Liver (tissue), 8 donors: ENCODE measurements at regions not wholly inside any gene's neighbourhood (a gene's known extent, or its start where the extent isn't known, plus 50 kb on each side); places are given as distances from the start of the nearest gene placed in this dataset.

Experiments used
- DNase-seq: peaks from one replicate; pipeline ENCODE4 v3.0.0-alpha.2; 2017; ENCODE audit warnings: low spot score
- H3K27ac ChIP-seq, 2 donors: one replicate each; pipeline ENCODE4 v1.7.0; 2013; ENCODE audit warnings: inconsistent platforms in 2 of 2, low read length in 2 of 2, control low read depth in 1 of 2, low read depth in 1 of 2, mild to moderate bottlenecking in 1 of 2
- H3K27me3 ChIP-seq, 4 donors: one replicate each; pipeline versions ENCODE4 v1.6.1 to v1.7.0; 2013; ENCODE audit warnings: low read length in 3 of 4, inconsistent platforms in 1 of 4, mild to moderate bottlenecking in 1 of 4, moderate library complexity in 1 of 4; ENCODE audit not compliant: control insufficient read depth in 4 of 4, insufficient read depth in 4 of 4
- H3K36me3 ChIP-seq, 4 donors: one replicate each; pipeline versions ENCODE4 v1.6.1 to v1.7.0; 2013; ENCODE audit warnings: low read length in 3 of 4, mild to moderate bottlenecking in 3 of 4, low read depth in 1 of 4, moderate library complexity in 1 of 4; ENCODE audit not compliant: control insufficient read depth in 4 of 4, insufficient read depth in 3 of 4
- H3K4me1 ChIP-seq, 4 donors: one replicate each; pipeline versions ENCODE4 v1.6.1 to v1.7.0; 2013; ENCODE audit warnings: low read length in 3 of 4, mild to moderate bottlenecking in 3 of 4, moderate library complexity in 1 of 4; ENCODE audit not compliant: control insufficient read depth in 4 of 4, insufficient read depth in 4 of 4
- H3K4me3 ChIP-seq, 3 donors: one replicate each; pipeline versions ENCODE4 v1.6.1 to v1.7.0; 2013; ENCODE audit warnings: low read length in 3 of 3, control low read depth in 1 of 3, low read depth in 1 of 3, mild to moderate bottlenecking in 1 of 3
- H3K9ac ChIP-seq, 2 donors: one replicate each; pipeline ENCODE4 v1.7.0; 2013; ENCODE audit warnings: low read length in 2 of 2, mild to moderate bottlenecking in 2 of 2, moderate library complexity in 2 of 2, control low read depth in 1 of 2, low read depth in 1 of 2
- H3K9me3 ChIP-seq, 4 donors: one replicate each; pipeline versions ENCODE4 v1.6.1 to v1.7.0; 2013; ENCODE audit warnings: low read length in 3 of 4; ENCODE audit not compliant: control insufficient read depth in 4 of 4
- ATF3 ChIP-seq: IDR thresholded peaks from 2 replicates; pipeline ENCODE4 v1.6.1; 2016; ENCODE audit warnings: antibody characterized with exemption
- CTCF ChIP-seq: fragments of 150-350 bp; IDR thresholded peaks from 2 replicates; pipeline ENCODE4 v1.5.1; 2017; ENCODE audit warnings: improper control_type of control experiment, low read depth, low read length; ENCODE audit not compliant: missing input control
- EGR1 ChIP-seq, 2 donors: IDR thresholded peaks; 2 replicates each; pipeline ENCODE4 v1.6.1; 2016 to 2018; ENCODE audit warnings: antibody characterized with exemption in 2 of 2, low read depth in 2 of 2
- FOXA1 ChIP-seq: IDR thresholded peaks from 2 replicates; pipeline ENCODE4 v1.6.1; 2016; ENCODE audit warnings: antibody characterized with exemption
- FOXA2 ChIP-seq: IDR thresholded peaks from 2 replicates; pipeline ENCODE4 v1.6.1; 2016; ENCODE audit warnings: antibody characterized with exemption
- GABPA ChIP-seq, 2 donors: IDR thresholded peaks in 1 of 2; conservative IDR thresholded peaks in 1 of 2; 2 replicates each; pipeline ENCODE4 v1.6.1; 2016; ENCODE audit warnings: antibody characterized with exemption in 2 of 2, mild to moderate bottlenecking in 1 of 2, moderate library complexity in 1 of 2
- HNF4A ChIP-seq, 2 donors: conservative IDR thresholded peaks; 2 replicates each; pipeline ENCODE4 v1.6.1; 2016; ENCODE audit warnings: antibody characterized with exemption in 2 of 2, mild to moderate bottlenecking in 2 of 2
- HNF4G ChIP-seq: IDR thresholded peaks from 2 replicates; pipeline ENCODE4 v1.6.1; 2016; ENCODE audit warnings: antibody characterized with exemption
- JUND ChIP-seq, 2 donors: IDR thresholded peaks; 2 replicates each; pipeline ENCODE4 v1.6.1; 2016; ENCODE audit warnings: antibody characterized with exemption in 2 of 2
- MAX ChIP-seq: IDR thresholded peaks from 2 replicates; pipeline ENCODE4 v1.6.1; 2016; ENCODE audit warnings: antibody characterized with exemption
- NR2F2 ChIP-seq: IDR thresholded peaks from 2 replicates; pipeline ENCODE4 v1.6.1; 2016; ENCODE audit warnings: antibody characterized with exemption
- RAD21 ChIP-seq, 2 donors: IDR thresholded peaks; 2 replicates each; pipeline ENCODE4 v1.6.1; 2016; ENCODE audit warnings: antibody characterized with exemption in 2 of 2, mild to moderate bottlenecking in 2 of 2
- REST ChIP-seq: IDR thresholded peaks from 2 replicates; pipeline ENCODE4 v1.6.1; 2016; ENCODE audit warnings: antibody characterized with exemption, mild to moderate bottlenecking
- RXRA ChIP-seq, 2 donors: IDR thresholded peaks; 2 replicates each; pipeline ENCODE4 v1.6.1; 2017 to 2018; ENCODE audit warnings: antibody characterized with exemption in 2 of 2, mild to moderate bottlenecking in 1 of 2
- SP1 ChIP-seq: IDR thresholded peaks from 2 replicates; pipeline ENCODE4 v1.6.1; 2018; ENCODE audit warnings: antibody characterized with exemption, mild to moderate bottlenecking
- TAF1 ChIP-seq: conservative IDR thresholded peaks from 2 replicates; pipeline ENCODE4 v1.6.1; 2016; ENCODE audit warnings: antibody characterized with exemption, mild to moderate bottlenecking
- YY1 ChIP-seq: IDR thresholded peaks from 2 replicates; pipeline ENCODE4 v1.6.1; 2016; ENCODE audit warnings: antibody characterized with exemption, mild to moderate bottlenecking
- ZBTB33 ChIP-seq: IDR thresholded peaks from 2 replicates; pipeline ENCODE4 v1.6.1; 2016; ENCODE audit warnings: antibody characterized with exemption
- WGBS: extraction: QIAGEN DNeasy Blood & Tissue Kit; methylation state at CpG from one replicate; pipeline ENCODE4 v1.1.7; 2013; 5-methylcytosine and 5-hydroxymethylcytosine counted together
- donor health status: healthy.
- donor health status: healthy.
- donor health status: healthy.
- donor health status: healthy.
- donor health status: healthy.

- Histone ChIP-seq H3K27ac (no peak overlapping the region), H3K4me1 (no peaks in the 10 kb centered on the region), H3K9ac (no peak overlapping the region), H3K36me3 (no peaks in the 10 kb centered on the region), H3K9me3 (no peaks in the 10 kb centered on the region), H3K27me3 (peaks cover 0 to 4% (median 0%) of the 10 kb centered on the region in 4 donors), H3K4me3 (no peak overlapping the region)
- WGBS: 71% methylated on average over 4 of the region's 4 CpGs
- TF ChIP-seq MAX (no peak), EGR1 (IDR thresholded peaks at IDR 0.05; ENCODE audit: low read depth in 2 of 2) (no peak), REST (no peak), RAD21 (IDR thresholded peaks at IDR 0.05) (no peak), YY1 (no peak), ZBTB33 (no peak), GABPA (IDR thresholded peaks at IDR 0.05 in 1 of 2, conservative IDR thresholded peaks at IDR 0.05 in 1 of 2) (no peak), FOXA1 (no peak), ATF3 (no peak), HNF4A (conservative IDR thresholded peaks at IDR 0.05) (no peak), CTCF (no peak), JUND (IDR thresholded peaks at IDR 0.05) (no peak), TAF1 (no peak), FOXA2 (no peak), HNF4G (no peak), RXRA (IDR thresholded peaks at IDR 0.05) (no peak), SP1 (no peak), NR2F2 (no peak)
- DNase-seq: no peak
Observed at GRCh38 chr9:31166516-31166915, 1217.9 kb upstream of the ACO1 start.

- Histone ChIP-seq H3K4me3 (no peak overlapping the region), H3K27ac (no peak overlapping the region), H3K27me3 (peaks cover 0 to 4% (median 0%) of the 10 kb centered on the region in 4 donors), H3K36me3 (no peaks in the 10 kb centered on the region), H3K9ac (no peak overlapping the region), H3K4me1 (no peaks in the 10 kb centered on the region), H3K9me3 (no peaks in the 10 kb centered on the region)
- DNase-seq: no peak
- no peak for TF ChIP-seq RXRA (IDR thresholded peaks at IDR 0.05)
- no peak for TF ChIP-seq RAD21 (IDR thresholded peaks at IDR 0.05)
- TF ChIP-seq ZBTB33: no peak
- no peak for TF ChIP-seq GABPA (IDR thresholded peaks at IDR 0.05 in 1 of 2, conservative IDR thresholded peaks at IDR 0.05 in 1 of 2)
- no peak for TF ChIP-seq FOXA2
- TF ChIP-seq HNF4G: no peak
Observed at GRCh38 chr9:31168161-31168560, 1216.3 kb upstream of the ACO1 start.
